DND-41 (cell line): ENCODE measurements at regions not wholly inside any gene's neighbourhood (a gene's known extent, or its start where the extent isn't known, plus 50 kb on each side); places are given as distances from the start of the nearest gene placed in this dataset.

Experiments used
- ATAC-seq: fragments of 200-7000 bp; cut with Tn5 transposase; 3 replicates; pipeline ENCODE4 v1.9.1; 2021; ENCODE audit warnings: low read depth; ENCODE audit not compliant: insufficient read depth
- DNase-seq: peaks from one replicate; pipeline ENCODE4 v3.0.0-alpha.2; 2020
- H2AFZ ChIP-seq: 2 replicates; pipeline ENCODE4 v1.6.0; 2012; ENCODE audit warnings: low read depth, low read length
- H3K27ac ChIP-seq: 2 replicates; pipeline ENCODE4 v1.5.1; 2012; ENCODE audit warnings: low read length, inconsistent platforms
- H3K27me3 ChIP-seq: fragments of 200-600 bp; sonication (generic); 2 replicates; pipeline ENCODE4 v1.6.0; 2012; ENCODE audit warnings: low read length, mild to moderate bottlenecking, inconsistent platforms; ENCODE audit not compliant: insufficient read depth, poor library complexity
- H3K36me3 ChIP-seq: 2 replicates; pipeline ENCODE4 v1.5.1; 2012; ENCODE audit warnings: low read length, inconsistent platforms; ENCODE audit not compliant: insufficient read depth
- H3K4me1 ChIP-seq: 2 replicates; pipeline ENCODE4 v1.5.1; 2012; ENCODE audit warnings: mild to moderate bottlenecking, low read length; ENCODE audit not compliant: insufficient read depth
- H3K4me2 ChIP-seq: 2 replicates; pipeline ENCODE4 v1.6.0; 2012; ENCODE audit warnings: mild to moderate bottlenecking, moderate library complexity, low read length, inconsistent platforms; ENCODE audit not compliant: insufficient read depth
- H3K4me3 ChIP-seq, 2 experiments: fragments of 200-600 bp in 1 of 2; shearing (Covaris generic) in 1 of 2; 2 replicates each; pipeline ENCODE4 v1.5.1; 2012 to 2016; ENCODE audit warnings: inconsistent platforms in 2 of 2, low read length in 2 of 2, mild to moderate bottlenecking in 2 of 2, low read depth in 1 of 2, moderate library complexity in 1 of 2
- H3K79me2 ChIP-seq: 2 replicates; pipeline ENCODE4 v1.6.0; 2012; ENCODE audit warnings: low read length, inconsistent platforms; ENCODE audit not compliant: insufficient read depth
- H3K9ac ChIP-seq: 2 replicates; pipeline ENCODE4 v1.6.0; 2012; ENCODE audit warnings: low read depth, mild to moderate bottlenecking, inconsistent platforms, low read length, moderate library complexity
- H3K9me3 ChIP-seq: 2 replicates; pipeline ENCODE4 v1.5.1; 2012; ENCODE audit warnings: low read length, moderate library complexity, mild to moderate bottlenecking, inconsistent platforms; ENCODE audit not compliant: insufficient read depth, severe bottlenecking
- H4K20me1 ChIP-seq: 2 replicates; pipeline ENCODE4 v1.6.0; 2012; ENCODE audit warnings: low read length; ENCODE audit not compliant: insufficient read depth
- EZH2 ChIP-seq: IDR thresholded peaks from 3 replicates; pipeline ENCODE4 v1.6.1; 2012; ENCODE audit warnings: borderline replicate concordance, low read depth, mild to moderate bottlenecking, moderate library complexity, low read length, inconsistent platforms; ENCODE audit not compliant: severe bottlenecking
- TF ChIP-seq, protein P1 (sequence below): IDR thresholded peaks from 2 replicates; pipeline ENCODE4 v1.5.1; 2012; ENCODE audit warnings: borderline replicate concordance, low read length, moderate library complexity, mild to moderate bottlenecking; ENCODE audit not compliant: poor library complexity, severe bottlenecking; ENCODE audit errors: extremely low read depth

GRCh38 chr14:29390081-29390832, 537.4 kb downstream of the PRKD1 start:
- no peaks in the 10 kb centered on the region for H4K20me1 ChIP-seq
- H3K36me3 ChIP-seq, result no peaks in the 10 kb centered on the region
- no peak overlapping the region for H3K4me3 ChIP-seq
- no peak overlapping the region for H3K27ac ChIP-seq
- H3K9ac ChIP-seq, result no peak overlapping the region
- H3K4me1 ChIP-seq, result no peaks in the 10 kb centered on the region
- no peaks in the 10 kb centered on the region for H3K27me3 ChIP-seq
- TF ChIP-seq, protein P1, sequence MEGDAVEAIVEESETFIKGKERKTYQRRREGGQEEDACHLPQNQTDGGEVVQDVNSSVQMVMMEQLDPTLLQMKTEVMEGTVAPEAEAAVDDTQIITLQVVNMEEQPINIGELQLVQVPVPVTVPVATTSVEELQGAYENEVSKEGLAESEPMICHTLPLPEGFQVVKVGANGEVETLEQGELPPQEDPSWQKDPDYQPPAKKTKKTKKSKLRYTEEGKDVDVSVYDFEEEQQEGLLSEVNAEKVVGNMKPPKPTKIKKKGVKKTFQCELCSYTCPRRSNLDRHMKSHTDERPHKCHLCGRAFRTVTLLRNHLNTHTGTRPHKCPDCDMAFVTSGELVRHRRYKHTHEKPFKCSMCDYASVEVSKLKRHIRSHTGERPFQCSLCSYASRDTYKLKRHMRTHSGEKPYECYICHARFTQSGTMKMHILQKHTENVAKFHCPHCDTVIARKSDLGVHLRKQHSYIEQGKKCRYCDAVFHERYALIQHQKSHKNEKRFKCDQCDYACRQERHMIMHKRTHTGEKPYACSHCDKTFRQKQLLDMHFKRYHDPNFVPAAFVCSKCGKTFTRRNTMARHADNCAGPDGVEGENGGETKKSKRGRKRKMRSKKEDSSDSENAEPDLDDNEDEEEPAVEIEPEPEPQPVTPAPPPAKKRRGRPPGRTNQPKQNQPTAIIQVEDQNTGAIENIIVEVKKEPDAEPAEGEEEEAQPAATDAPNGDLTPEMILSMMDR, result no peak
- TF ChIP-seq EZH2, result no peak
- DNase-seq (no peak), ATAC-seq (no peak)
- no peaks in the 10 kb centered on the region for H3K79me2 ChIP-seq
- H2AFZ ChIP-seq, result no peak overlapping the region
- no peaks in the 10 kb centered on the region for H3K9me3 ChIP-seq
- H3K4me2 ChIP-seq, result no peak overlapping the region

- DNase-seq (no peak), ATAC-seq (no peak)
- H3K27me3 ChIP-seq, result no peaks in the 10 kb centered on the region
- no peak for TF ChIP-seq EZH2
- TF ChIP-seq, protein P1, result no peak
- no peaks in the 10 kb centered on the region for H3K79me2 ChIP-seq
- H3K9ac ChIP-seq, result no peak overlapping the region
- H4K20me1 ChIP-seq, result no peaks in the 10 kb centered on the region
- H3K9me3 ChIP-seq, result no peaks in the 10 kb centered on the region
- H3K27ac ChIP-seq, result no peak overlapping the region
- no peak overlapping the region for H2AFZ ChIP-seq
- H3K4me3 ChIP-seq, result no peak overlapping the region
- no peaks in the 10 kb centered on the region for H3K4me1 ChIP-seq
- no peaks in the 10 kb centered on the region for H3K36me3 ChIP-seq
- no peak overlapping the region for H3K4me2 ChIP-seq
Measured at GRCh38 chr14:29391231-29391630, 536.4 kb downstream of the PRKD1 start.

DNA sequence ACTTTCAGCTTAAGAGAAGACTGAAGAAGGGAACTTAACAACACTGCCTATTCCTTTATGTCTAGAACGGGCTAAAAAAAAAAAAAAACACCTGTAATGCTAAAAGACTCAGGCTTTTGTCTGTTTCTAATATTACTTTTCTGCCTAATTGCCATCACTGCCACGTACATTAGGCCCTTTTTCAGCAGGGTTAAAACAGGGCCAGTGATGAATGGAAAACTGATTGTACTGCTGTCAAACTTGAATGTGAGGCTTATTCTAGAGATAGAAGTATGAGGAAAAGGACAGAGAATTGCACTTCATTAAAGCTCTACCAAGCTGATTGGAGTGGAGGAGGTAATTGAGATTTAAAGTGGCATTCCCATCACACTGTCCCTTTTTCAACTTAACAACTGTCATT, 535.8 kb downstream of the PRKD1 start:
- no peaks in the 10 kb centered on the region for H3K36me3 ChIP-seq
- ATAC-seq (no peak), DNase-seq (no peak)
- H3K9me3 ChIP-seq, result no peaks in the 10 kb centered on the region
- H3K9ac ChIP-seq, result no peak overlapping the region
- H3K79me2 ChIP-seq, result no peaks in the 10 kb centered on the region
- no peak overlapping the region for H3K27ac ChIP-seq
- TF ChIP-seq, protein P1, result no peak
- TF ChIP-seq EZH2, result no peak
- no peak overlapping the region for H2AFZ ChIP-seq
- H3K4me1 ChIP-seq, result no peaks in the 10 kb centered on the region
- no peaks in the 10 kb centered on the region for H3K27me3 ChIP-seq
- H3K4me3 ChIP-seq, result no peak overlapping the region
- no peaks in the 10 kb centered on the region for H4K20me1 ChIP-seq
- no peak overlapping the region for H3K4me2 ChIP-seq
